GM21576 (cell line): ENCODE measurements at regions not wholly inside any gene's neighbourhood (a gene's known extent, or its start where the extent isn't known, plus 50 kb on each side); places are given as distances from the start of the nearest gene placed in this dataset.

Experiments
- ATAC-seq: cut with Tn5 transposase; IDR thresholded peaks from one replicate; pipeline ENCODE4 v1.9.1; 2021; ENCODE audit warnings: mild to moderate bottlenecking, moderate library complexity; ENCODE audit not compliant: unreplicated experiment

- peak; percentile 96 for ATAC-seq
Observed at GRCh38 chr2:15732341-15733077, 140.8 kb downstream of the DDX1 start.

GRCh38 chr2:15733867-15734673 lies 142.4 kb downstream of the DDX1 start:
- no peak for ATAC-seq

DNA sequence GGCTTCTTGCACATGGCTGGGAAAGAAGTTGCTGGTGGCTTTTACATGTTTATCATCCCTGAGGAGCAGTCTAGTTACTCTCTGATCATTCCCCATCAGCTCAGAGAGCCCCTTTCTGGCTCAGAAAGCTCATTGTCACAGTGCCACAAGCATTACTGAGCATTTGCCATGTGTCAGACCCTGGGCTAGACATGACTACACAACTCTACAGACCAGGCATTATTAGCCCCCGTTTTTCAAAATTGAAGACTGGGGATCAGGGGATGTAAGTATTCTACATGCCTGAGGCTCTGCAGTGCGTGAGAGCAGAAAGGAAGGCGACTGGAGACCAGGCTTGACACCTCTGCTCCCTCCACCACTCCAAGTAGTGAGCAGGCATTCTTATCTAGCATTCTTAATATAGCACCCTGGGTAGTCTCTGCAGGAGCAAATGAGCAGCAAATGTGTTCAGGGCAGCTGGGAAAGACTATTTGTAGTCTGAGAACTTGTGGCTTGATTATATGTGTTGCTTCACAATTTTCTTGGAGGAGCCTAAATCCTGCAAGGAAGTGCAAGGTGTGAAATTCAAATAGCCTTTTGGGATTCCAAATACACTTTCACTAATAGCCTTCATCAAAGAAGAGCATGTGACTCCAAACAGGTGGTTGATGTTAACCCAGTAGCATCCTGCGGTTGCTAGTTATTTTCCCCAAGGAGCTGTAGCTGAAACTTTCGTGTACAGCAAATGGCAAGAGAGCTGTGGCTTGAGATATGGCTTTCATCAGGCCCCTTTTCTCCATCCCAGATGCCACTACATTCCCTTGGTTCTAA lies 143.2 kb downstream of the DDX1 start:
- ATAC-seq = no peak

DNA sequence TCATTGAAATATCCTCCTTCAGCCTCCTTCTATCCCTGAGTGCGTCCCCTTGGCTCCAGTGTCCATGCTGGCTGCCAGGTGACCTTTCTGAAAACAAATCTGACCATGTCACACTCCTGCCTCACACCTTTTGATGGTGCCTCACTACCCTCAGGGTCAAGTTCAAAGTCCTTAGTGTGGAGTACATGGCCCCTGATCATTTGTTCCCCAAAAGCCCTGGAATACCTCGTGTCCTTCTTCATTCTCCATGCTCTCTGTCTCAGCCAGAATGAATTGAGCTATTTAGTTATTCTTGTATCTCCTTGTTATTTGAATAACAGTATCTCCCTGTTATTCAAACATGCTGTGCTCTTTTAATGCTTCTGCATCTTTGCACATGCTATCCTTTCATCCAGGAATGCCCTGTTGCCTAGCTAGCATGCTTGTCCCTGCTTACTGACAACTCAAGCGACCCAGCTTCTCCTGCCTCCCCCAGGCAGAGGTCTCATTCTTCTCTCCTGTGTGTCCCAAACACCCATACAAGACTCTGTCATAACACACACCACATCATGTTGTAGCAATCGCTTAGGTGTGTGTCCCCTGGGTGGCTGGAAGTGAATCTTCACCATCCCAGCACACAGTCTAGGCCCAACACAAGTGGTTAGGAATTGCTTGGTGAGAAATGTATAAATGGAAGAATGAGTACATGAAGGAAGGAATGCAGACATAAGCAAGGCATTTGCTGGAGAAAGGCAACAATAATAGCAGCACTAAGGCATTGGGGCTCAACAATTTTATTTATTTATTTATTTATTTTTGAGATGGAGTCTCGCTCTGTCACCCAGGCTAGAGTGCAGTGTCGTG lies 144.0 kb downstream of the DDX1 start:
- ATAC-seq = no peak

DNA sequence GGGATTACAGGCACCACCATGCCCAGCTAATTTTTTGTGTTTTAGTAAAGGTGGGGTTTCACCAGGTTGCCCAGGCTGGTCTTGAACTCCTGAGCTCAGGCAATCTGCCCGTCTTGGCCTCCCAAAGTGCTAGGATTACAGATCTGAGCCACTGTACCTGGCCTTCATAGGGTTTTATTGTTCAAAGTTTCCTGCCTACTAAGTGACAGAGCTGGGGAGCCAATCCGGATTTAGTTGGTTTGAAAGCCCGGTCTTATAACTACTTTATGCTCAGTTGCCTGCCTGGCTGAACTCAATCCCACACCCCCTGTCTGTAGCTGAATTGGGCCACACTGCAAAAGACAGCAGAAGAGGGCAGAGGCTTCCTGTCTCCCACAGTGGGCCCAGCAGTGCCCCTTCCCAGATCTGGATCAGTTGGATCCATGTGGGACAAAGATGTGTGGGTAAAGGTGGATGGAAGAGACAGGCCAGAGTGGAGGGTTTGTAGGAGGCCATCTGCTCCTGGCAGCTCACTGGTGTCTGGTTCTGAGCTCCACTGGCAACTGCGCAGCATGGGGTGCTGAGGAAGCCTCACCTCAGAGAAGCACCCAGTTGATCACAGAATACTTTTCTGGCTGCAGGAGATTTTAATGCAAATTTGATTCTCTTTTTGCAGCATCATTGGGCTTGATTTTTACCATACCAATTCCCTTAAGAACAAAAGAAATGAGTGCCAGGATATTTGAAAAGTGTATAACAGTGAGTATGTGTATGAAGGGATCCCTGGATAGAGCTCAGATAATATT lies 144.9 kb downstream of the DDX1 start:
- no peak for ATAC-seq

- ATAC-seq = no peak
Observed at GRCh38 chr2:15737314-15738224, 145.9 kb downstream of the DDX1 start.

DNA sequence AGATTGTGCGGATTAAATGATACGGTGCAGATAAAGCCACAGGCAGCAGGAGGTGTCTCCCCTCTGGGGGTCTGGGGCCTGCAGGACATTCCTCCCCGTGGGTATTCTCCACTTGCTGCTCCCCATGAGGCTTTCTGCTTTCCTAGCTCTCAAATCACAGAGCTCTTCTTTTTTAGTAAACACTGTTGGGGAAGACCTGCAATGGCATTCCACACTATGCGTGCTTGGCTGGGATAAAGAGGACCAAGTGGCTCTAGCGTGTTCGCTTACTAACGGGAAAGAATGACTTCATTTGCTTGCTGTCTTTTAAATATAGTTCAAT lies 146.5 kb downstream of the DDX1 start:
- ATAC-seq = no peak

DNA sequence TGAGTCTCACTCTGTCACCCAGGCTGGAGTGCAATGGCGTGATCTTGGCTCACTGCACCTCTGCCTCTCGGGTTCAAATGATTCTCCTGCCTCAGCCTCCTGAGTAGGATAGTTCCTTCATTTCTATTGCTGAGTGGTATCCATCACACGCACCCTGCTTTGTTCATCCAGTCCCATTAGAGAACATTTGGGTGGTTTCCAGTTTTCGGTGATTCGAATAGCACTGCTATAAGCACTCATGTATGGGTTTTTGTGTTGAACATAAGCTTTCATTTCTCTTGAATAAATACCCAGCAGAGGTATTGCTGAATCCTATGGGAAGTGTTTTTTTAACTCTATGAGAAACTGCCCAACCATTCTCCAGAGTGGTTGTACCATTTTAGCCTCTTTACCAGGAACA lies 147.3 kb downstream of the DDX1 start:
- no peak for ATAC-seq

DNA sequence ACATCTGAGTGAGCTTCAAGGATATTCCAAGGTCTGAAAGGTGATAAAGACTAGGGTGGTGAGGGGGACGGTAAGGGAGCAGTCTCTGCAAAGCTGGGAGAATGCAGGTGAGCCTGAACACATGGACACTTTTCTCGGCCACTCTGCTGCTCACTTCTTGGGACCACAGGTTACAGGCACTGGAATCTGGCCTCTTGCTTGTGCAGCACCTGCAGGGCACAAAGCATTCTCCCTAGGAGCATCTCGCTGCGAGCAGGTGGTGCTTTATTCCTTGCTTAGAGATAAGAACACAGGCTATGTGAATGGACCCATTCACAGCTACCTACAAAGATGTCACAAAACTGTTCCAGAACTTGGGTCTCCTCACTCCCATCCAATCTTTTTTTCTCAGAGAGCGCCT lies 153.2 kb downstream of the DDX1 start:
- ATAC-seq = no peak

DNA sequence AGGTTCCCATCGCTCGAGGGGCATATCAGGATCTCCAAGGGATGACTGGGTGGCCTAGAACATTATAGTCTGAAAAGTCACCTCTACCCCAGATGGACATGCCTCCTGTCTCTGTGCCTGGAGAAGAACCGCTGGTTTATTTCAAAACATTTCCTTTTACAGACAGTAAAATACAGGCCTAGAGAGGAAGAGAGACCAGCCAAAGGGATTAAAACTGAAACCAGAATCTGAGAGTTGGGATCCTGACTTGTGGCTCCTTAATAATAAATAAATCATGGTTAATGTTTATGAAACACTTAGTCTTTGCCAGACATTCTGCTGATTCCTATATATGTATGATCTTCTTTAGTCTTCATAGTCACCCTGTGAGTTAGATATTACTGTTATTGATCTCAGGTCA lies 153.7 kb downstream of the DDX1 start:
- ATAC-seq = no peak

GRCh38 chr2:15745907-15746702 lies 154.4 kb downstream of the DDX1 start:
- ATAC-seq = no peak

- no peak for ATAC-seq
Observed at GRCh38 chr2:15746703-15747550, 155.3 kb downstream of the DDX1 start.

- ATAC-seq = no peak
Observed at GRCh38 chr2:15747603-15748471, 156.2 kb downstream of the DDX1 start.

DNA sequence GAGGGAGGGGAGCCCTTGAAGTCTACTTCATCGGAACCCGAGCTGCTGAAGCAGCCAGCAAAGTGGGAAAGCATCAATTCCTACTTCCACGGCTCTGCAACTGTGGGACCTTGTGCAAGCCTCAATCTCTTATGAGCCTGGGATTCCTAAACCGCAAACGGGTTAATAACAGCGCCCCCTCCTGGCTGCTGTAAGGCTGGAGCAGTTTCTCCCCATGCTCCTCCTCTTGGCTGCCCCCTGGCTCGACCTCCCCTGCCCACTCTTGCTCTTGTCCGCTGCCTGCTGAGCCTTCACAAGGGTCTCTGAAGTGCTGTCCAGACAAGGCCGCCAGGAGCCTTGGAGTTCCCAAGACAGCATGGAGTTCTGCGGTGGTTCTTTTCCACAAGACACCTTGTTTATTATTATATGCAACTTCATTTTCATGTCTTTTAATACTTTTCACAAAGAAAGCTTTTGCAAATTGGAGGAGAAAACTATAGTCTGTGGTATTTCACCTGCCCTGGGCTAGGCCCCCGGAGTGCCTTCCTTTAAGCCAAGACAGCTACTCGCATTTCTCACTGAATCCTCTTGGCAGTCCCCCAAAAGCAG lies 157.2 kb downstream of the DDX1 start:
- no peak for ATAC-seq

- ATAC-seq = no peak
Observed at GRCh38 chr2:15749460-15750432, 158.1 kb downstream of the DDX1 start.
